ENCODE measurements at regions not wholly inside any gene's neighbourhood (a gene's known extent, or its start where the extent isn't known, plus 50 kb on each side); places are given as distances from the start of the nearest gene placed in this dataset.

DNA sequence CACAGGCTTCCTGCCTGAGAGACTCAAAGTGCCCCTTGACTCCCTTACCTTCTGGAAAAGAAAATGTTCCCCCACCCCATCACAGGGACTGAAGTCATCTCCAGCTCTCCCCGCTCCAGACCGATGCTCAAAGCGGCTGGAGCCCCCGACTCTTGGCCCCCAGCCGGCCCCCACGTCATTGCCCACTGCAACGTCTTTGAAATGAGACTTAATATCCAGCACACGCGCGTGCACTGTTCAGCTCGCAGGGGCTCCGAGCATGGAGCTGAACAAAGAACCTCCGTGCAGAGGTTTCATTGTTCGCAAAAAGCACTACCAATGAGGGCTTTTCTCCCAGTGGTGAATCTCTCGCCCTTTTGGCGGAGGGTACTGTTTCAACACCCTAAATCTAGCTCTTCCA is 313.4 kb upstream of the SORL1-AS1 start:
- no peak overlapping the region for H3K4me2 ChIP-seq (ENCODE audit: insufficient read depth, low read length)

DNA sequence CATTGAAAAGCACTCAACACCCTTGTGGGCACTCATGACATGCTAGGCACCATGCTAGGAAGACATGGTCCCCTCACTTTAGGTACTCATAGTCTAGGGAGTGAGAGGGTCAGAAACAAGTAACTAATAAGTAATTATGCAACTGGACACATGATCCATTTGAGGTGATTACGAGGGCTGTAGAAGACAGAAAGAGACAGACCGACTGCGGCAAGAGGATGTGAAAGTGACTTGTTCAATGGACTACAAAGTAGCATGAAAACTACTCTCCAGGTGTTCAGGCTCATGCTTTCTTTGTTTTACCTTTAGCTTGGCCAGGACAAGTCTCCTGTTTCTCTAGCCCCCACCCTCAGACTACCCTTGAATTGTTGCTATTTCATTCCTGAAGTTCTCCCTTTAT is 310.8 kb upstream of the SORL1-AS1 start:
- H3K4me1 ChIP-seq (ENCODE audit: insufficient read depth, low read length), result no peaks in the 10 kb centered on the region
- H3K79me2 ChIP-seq (ENCODE audit: insufficient read depth, low read length), result no peaks in the 10 kb centered on the region
- H3K36me3 ChIP-seq (ENCODE audit: insufficient read depth, low read length), result no peaks in the 10 kb centered on the region
- no peak overlapping the region for H3K4me2 ChIP-seq (ENCODE audit: insufficient read depth, low read length)
- no peaks in the 10 kb centered on the region for H3K9me3 ChIP-seq (ENCODE audit: low read depth, low read length)
- no peaks in the 10 kb centered on the region for H4K20me1 ChIP-seq (ENCODE audit: insufficient read depth, low read length)
- no peak overlapping the region for H3K4me3 ChIP-seq (ENCODE audit: insufficient read depth, low read length)
- H3K27me3 ChIP-seq (ENCODE audit: insufficient read depth, low read length), result peaks cover 3% of the 10 kb centered on the region
- no peak overlapping the region for H2AFZ ChIP-seq (ENCODE audit: low read length)
- DNase-seq (ENCODE audit: insufficient read length, low spot score, missing footprints), result no peak
- H3K27ac ChIP-seq (ENCODE audit: low read depth, low read length), result no peak overlapping the region
- TF ChIP-seq, protein P1, sequence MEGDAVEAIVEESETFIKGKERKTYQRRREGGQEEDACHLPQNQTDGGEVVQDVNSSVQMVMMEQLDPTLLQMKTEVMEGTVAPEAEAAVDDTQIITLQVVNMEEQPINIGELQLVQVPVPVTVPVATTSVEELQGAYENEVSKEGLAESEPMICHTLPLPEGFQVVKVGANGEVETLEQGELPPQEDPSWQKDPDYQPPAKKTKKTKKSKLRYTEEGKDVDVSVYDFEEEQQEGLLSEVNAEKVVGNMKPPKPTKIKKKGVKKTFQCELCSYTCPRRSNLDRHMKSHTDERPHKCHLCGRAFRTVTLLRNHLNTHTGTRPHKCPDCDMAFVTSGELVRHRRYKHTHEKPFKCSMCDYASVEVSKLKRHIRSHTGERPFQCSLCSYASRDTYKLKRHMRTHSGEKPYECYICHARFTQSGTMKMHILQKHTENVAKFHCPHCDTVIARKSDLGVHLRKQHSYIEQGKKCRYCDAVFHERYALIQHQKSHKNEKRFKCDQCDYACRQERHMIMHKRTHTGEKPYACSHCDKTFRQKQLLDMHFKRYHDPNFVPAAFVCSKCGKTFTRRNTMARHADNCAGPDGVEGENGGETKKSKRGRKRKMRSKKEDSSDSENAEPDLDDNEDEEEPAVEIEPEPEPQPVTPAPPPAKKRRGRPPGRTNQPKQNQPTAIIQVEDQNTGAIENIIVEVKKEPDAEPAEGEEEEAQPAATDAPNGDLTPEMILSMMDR (IDR thresholded peaks at IDR 0.05; ENCODE audit: extremely low read depth, low read depth, low read length), result no peak

More for the DNA sequence above, 313.4 kb upstream of the SORL1-AS1 start:
- Histone ChIP-seq H3K9me3 (ENCODE audit: low read depth, low read length) (no peaks in the 10 kb centered on the region), H3K79me2 (ENCODE audit: insufficient read depth, low read length) (no peaks in the 10 kb centered on the region), H2AFZ (ENCODE audit: low read length) (no peak overlapping the region), H3K4me3 (ENCODE audit: insufficient read depth, low read length) (no peak overlapping the region), H3K4me1 (ENCODE audit: insufficient read depth, low read length) (no peaks in the 10 kb centered on the region), H3K27me3 (ENCODE audit: insufficient read depth, low read length) (peaks cover 3% of the 10 kb centered on the region), H3K36me3 (ENCODE audit: insufficient read depth, low read length) (no peaks in the 10 kb centered on the region), H4K20me1 (ENCODE audit: insufficient read depth, low read length) (no peaks in the 10 kb centered on the region), H3K27ac (ENCODE audit: low read depth, low read length) (no peak overlapping the region)
- no peak for DNase-seq (ENCODE audit: insufficient read length, low spot score, missing footprints)
- TF ChIP-seq, protein P1 (IDR thresholded peaks at IDR 0.05; ENCODE audit: extremely low read depth, low read depth, low read length), result no peak

DNA sequence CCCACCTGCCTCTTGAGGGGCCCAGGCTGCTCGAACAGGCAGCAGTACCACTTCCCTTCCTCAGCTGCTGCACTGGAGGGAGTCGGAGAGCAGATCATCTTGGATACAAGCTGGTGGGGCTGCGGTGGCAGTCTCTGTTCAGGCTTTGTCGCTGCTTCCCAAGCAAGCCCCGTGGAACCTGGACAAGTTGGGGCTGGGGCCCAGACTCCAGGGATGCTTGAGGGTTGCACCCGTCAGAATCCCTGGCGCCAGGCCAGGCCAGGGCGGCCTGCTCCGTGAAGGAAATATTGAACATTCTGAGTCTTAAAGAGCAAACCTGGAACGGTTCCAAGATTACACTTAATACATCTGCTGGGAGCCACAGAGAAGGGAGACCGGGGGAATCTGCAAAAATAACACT is 310.1 kb upstream of the SORL1-AS1 start:
- no peaks in the 10 kb centered on the region for H3K9me3 ChIP-seq (ENCODE audit: low read depth, low read length)
- H3K79me2 ChIP-seq (ENCODE audit: insufficient read depth, low read length), result no peaks in the 10 kb centered on the region
- H3K4me2 ChIP-seq (ENCODE audit: insufficient read depth, low read length), result peak overlapping the region; percentile 61
- H3K27me3 ChIP-seq (ENCODE audit: insufficient read depth, low read length), result peaks cover 3% of the 10 kb centered on the region
- H3K4me3 ChIP-seq (ENCODE audit: insufficient read depth, low read length), result peak overlapping the region; percentile 57
- DNase-seq (ENCODE audit: insufficient read length, low spot score, missing footprints), result no peak
- peak overlapping the region; percentile 57 for H2AFZ ChIP-seq (ENCODE audit: low read length)
- no peaks in the 10 kb centered on the region for H4K20me1 ChIP-seq (ENCODE audit: insufficient read depth, low read length)
- TF ChIP-seq, protein P1 (IDR thresholded peaks at IDR 0.05; ENCODE audit: extremely low read depth, low read depth, low read length), result no peak
- H3K4me1 ChIP-seq (ENCODE audit: insufficient read depth, low read length), result no peaks in the 10 kb centered on the region
- H3K27ac ChIP-seq (ENCODE audit: low read depth, low read length), result no peak overlapping the region
- no peaks in the 10 kb centered on the region for H3K36me3 ChIP-seq (ENCODE audit: insufficient read depth, low read length)

DNA sequence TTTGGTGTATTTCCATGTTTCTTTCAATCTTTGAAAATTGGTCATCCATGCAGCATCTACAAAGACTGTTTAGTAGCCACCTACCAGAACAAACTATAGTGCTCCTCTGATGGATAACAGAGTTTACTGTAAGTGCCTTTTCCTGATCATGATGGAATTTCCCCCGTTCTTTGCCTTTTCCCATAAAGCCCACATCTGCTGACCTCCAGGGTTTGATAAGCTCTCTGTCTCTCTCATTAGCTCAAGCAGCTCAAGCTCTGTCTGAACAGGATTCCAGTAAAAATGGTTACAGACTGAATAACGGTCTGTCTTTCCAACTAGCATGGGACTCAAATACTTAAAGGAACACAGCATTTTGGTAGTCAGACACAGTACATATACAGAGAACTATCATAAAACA is 308.4 kb upstream of the SORL1-AS1 start:
- TF ChIP-seq, protein P1 (IDR thresholded peaks at IDR 0.05; ENCODE audit: extremely low read depth, low read depth, low read length), result no peak
- peaks cover 3% of the 10 kb centered on the region for H3K27me3 ChIP-seq (ENCODE audit: insufficient read depth, low read length)

More for the DNA sequence above, 308.4 kb upstream of the SORL1-AS1 start:
- Histone ChIP-seq H3K4me2 (ENCODE audit: insufficient read depth, low read length) (no peak overlapping the region), H3K4me3 (ENCODE audit: insufficient read depth, low read length) (no peak overlapping the region), H3K79me2 (ENCODE audit: insufficient read depth, low read length) (no peaks in the 10 kb centered on the region), H3K4me1 (ENCODE audit: insufficient read depth, low read length) (no peaks in the 10 kb centered on the region), H3K36me3 (ENCODE audit: insufficient read depth, low read length) (no peaks in the 10 kb centered on the region), H4K20me1 (ENCODE audit: insufficient read depth, low read length) (no peaks in the 10 kb centered on the region), H3K9me3 (ENCODE audit: low read depth, low read length) (no peaks in the 10 kb centered on the region), H3K27ac (ENCODE audit: low read depth, low read length) (no peak overlapping the region), H2AFZ (ENCODE audit: low read length) (no peak overlapping the region)
- DNase-seq (ENCODE audit: insufficient read length, low spot score, missing footprints), result no peak
